GM18907 (cell line): ENCODE measurements at regions not wholly inside any gene's neighbourhood (a gene's known extent, or its start where the extent isn't known, plus 50 kb on each side); places are given as distances from the start of the nearest gene placed in this dataset.
"Not testable (repeated sequence)": the region's sequence is repeated elsewhere in the genome, so short reads cannot be mapped to it uniquely, and the experiment has no call there.

Experiments used
- ATAC-seq: cut with Tn5 transposase; IDR thresholded peaks from one replicate; pipeline ENCODE4 v1.9.1; 2021; ENCODE audit warnings: mild to moderate bottlenecking, moderate library complexity; ENCODE audit not compliant: unreplicated experiment

GRCh38 chr2:87311896-87312441, 290.3 kb upstream of the PLGLB1 start:
- ATAC-seq, result not testable (repeated sequence)

GRCh38 chr2:87314622-87315021, 293.0 kb upstream of the PLGLB1 start:
- not testable (repeated sequence) for ATAC-seq

GRCh38 chr2:87315183-87315902, 293.7 kb upstream of the PLGLB1 start:
- ATAC-seq, result peak; percentile 77

- ATAC-seq, result not testable (repeated sequence)
Measured at GRCh38 chr2:87317193-87317592, 295.5 kb upstream of the PLGLB1 start.

GRCh38 chr2:87318814-87319491, 297.3 kb upstream of the PLGLB1 start:
- not testable (repeated sequence) for ATAC-seq

- not testable (repeated sequence) for ATAC-seq
Measured at GRCh38 chr2:87319705-87320104, 298.1 kb upstream of the PLGLB1 start.

- ATAC-seq, result not testable (repeated sequence)
Measured at GRCh38 chr2:87321201-87321600, 299.6 kb upstream of the PLGLB1 start.

GRCh38 chr2:87324335-87325041, 302.8 kb upstream of the PLGLB1 start:
- ATAC-seq, result not testable (repeated sequence)

- not testable (repeated sequence) for ATAC-seq
Measured at GRCh38 chr2:87325042-87325910, 303.6 kb upstream of the PLGLB1 start.

- not testable (repeated sequence) for ATAC-seq
Measured at GRCh38 chr2:87325911-87326294, 304.3 kb upstream of the PLGLB1 start.

GRCh38 chr2:87326754-87327153, 305.1 kb upstream of the PLGLB1 start:
- not testable (repeated sequence) for ATAC-seq

- ATAC-seq, result not testable (repeated sequence)
Measured at GRCh38 chr2:87327648-87328371, 306.2 kb upstream of the PLGLB1 start.

GRCh38 chr2:87329529-87329928, 307.9 kb upstream of the PLGLB1 start:
- ATAC-seq, result not testable (repeated sequence)

- ATAC-seq, result not testable (repeated sequence)
Measured at GRCh38 chr2:87330486-87330885, 308.8 kb upstream of the PLGLB1 start.

- not testable (repeated sequence) for ATAC-seq
Measured at GRCh38 chr2:87331940-87332583, 310.4 kb upstream of the PLGLB1 start.

GRCh38 chr2:87334888-87335287, 313.2 kb upstream of the PLGLB1 start:
- ATAC-seq, result not testable (repeated sequence)

GRCh38 chr2:87338998-87339397, 317.4 kb upstream of the PLGLB1 start:
- not testable (repeated sequence) for ATAC-seq

- not testable (repeated sequence) for ATAC-seq
Measured at GRCh38 chr2:87341601-87342014, 320.0 kb upstream of the PLGLB1 start.

- ATAC-seq, result not testable (repeated sequence)
Measured at GRCh38 chr2:87342175-87342574, 320.5 kb upstream of the PLGLB1 start.
